ENCODE measurements at regions not wholly inside any gene's neighbourhood (a gene's known extent, or its start where the extent isn't known, plus 50 kb on each side); places are given as distances from the start of the nearest gene placed in this dataset.

DNA sequence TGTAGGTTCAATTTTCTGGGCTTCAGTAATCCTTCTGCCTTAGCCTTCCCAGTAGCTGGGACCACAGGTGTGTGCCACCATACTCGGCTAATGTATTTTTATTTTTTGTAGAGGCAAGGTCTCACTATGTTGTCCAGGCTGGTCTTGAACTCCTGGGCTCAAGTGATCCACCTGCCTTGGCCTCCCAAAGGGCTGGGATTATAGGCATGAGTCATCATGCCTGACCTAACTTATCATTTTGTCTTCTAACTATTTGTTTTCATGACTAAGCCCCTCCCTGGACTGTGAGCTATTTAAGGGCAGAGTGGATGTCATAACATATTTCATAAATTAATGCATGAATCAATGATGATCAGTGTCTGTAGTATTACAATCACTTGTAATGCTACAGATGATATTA, 56.1 kb upstream of the PIAS1 start:
- Histone ChIP-seq H3K9ac (ENCODE audit: insufficient read depth, low read length, poor library complexity, severe bottlenecking) (no peak overlapping the region), H3K27me3 (ENCODE audit: control insufficient read depth in 2 of 2, insufficient read depth in 2 of 2, low read length in 2 of 2) (no peaks in the 10 kb centered on the region), H3K27ac (ENCODE audit: low read depth in 1 of 2, low read length in 2 of 2) (no peak overlapping the region), H3K4me1 (ENCODE audit: control insufficient read depth in 1 of 2, insufficient read depth in 2 of 2, low read length in 2 of 2) (no peaks in the 10 kb centered on the region), H3K9me3 (replicated peaks in 1 of 2; ENCODE audit: control insufficient read depth in 1 of 2, insufficient read depth in 1 of 2, low read length in 2 of 2) (no peaks in the 10 kb centered on the region), H3K79me2 (ENCODE audit: insufficient read depth, low read length) (no peaks in the 10 kb centered on the region), H2AFZ (ENCODE audit: insufficient read depth, low read depth, low read length, poor library complexity, severe bottlenecking) (no peak overlapping the region), H3K36me3 (replicated peaks in 1 of 2; ENCODE audit: control insufficient read depth in 1 of 2, insufficient read depth in 2 of 2, low read length in 2 of 2) (no peaks in the 10 kb centered on the region), H3K4me3 (replicated peaks in 1 of 3; ENCODE audit: low read depth in 2 of 3, low read length in 3 of 3) (no peak overlapping the region), H4K20me1 (ENCODE audit: insufficient read depth, low read length) (no peaks in the 10 kb centered on the region), H3K4me2 (replicated peaks; ENCODE audit: extremely low read depth, low read length, poor library complexity, severe bottlenecking) (no peak overlapping the region)
- DNase-seq: no peak
- peaks cover 0 to 3% (median 0%) of the 10 kb centered on the region in 7 donors for H3K9me3 Mint-ChIP-seq
- H3K4me3 Mint-ChIP-seq: no peak overlapping the region
- H3K27me3 Mint-ChIP-seq (ENCODE audit: low read depth in 3 of 3): peaks cover 0 to 4% (median 2%) of the 10 kb centered on the region in 3 donors
- H3K36me3 Mint-ChIP-seq: no peaks in the 10 kb centered on the region
- peaks cover 2% of the 10 kb centered on the region for H3K4me1 Mint-ChIP-seq
- TF ChIP-seq, protein P1, sequence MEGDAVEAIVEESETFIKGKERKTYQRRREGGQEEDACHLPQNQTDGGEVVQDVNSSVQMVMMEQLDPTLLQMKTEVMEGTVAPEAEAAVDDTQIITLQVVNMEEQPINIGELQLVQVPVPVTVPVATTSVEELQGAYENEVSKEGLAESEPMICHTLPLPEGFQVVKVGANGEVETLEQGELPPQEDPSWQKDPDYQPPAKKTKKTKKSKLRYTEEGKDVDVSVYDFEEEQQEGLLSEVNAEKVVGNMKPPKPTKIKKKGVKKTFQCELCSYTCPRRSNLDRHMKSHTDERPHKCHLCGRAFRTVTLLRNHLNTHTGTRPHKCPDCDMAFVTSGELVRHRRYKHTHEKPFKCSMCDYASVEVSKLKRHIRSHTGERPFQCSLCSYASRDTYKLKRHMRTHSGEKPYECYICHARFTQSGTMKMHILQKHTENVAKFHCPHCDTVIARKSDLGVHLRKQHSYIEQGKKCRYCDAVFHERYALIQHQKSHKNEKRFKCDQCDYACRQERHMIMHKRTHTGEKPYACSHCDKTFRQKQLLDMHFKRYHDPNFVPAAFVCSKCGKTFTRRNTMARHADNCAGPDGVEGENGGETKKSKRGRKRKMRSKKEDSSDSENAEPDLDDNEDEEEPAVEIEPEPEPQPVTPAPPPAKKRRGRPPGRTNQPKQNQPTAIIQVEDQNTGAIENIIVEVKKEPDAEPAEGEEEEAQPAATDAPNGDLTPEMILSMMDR (IDR thresholded peaks at IDR 0.05): no peak
- intact Hi-C loops (cut with micrococcal nuclease): no loop called here
- H3K27ac Mint-ChIP-seq: no peak overlapping the region
- 100% methylated on average over 1 of the region's 1 CpG for WGBS (ENCODE audit: insufficient coverage)

DNA sequence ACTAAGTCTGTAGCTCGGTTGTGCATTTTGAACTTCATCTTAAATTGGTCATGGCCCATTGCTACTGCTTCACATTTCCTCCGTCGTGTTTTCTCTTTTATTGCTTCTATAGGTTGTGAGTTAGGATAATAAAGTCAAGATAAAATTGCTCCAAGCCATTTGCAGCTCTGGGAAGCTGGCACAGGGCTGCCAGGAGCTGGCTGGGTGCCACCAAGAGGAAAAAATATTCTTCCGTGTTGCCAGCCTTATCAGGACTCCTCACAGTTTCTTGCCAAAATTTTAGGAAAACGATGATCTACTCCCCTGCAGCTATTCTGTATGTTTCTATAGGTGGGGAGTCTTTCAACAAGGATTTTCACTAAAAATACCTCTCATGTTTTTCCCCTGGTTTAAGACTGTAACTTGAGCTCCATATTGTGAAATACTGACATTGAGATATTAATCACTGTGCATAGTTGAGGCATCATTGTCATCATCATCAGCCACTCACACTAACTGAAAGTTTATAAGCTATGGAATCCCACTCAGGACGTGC, 55.4 kb upstream of the PIAS1 start:
- H3K9me3 Mint-ChIP-seq: peaks cover 0 to 3% (median 0%) of the 10 kb centered on the region in 7 donors
- TF ChIP-seq, protein P1 (IDR thresholded peaks at IDR 0.05): no peak
- H2AFZ ChIP-seq (ENCODE audit: insufficient read depth, low read depth, low read length, poor library complexity, severe bottlenecking): no peak overlapping the region

More for the DNA sequence above, 55.4 kb upstream of the PIAS1 start:
- no CpG with 5 or more reads among the region's 6 CpGs for WGBS (ENCODE audit: insufficient coverage)
- no peak overlapping the region for H3K4me3 Mint-ChIP-seq
- no peak overlapping the region for H3K9ac ChIP-seq (ENCODE audit: insufficient read depth, low read length, poor library complexity, severe bottlenecking)
- H3K4me1 ChIP-seq (ENCODE audit: control insufficient read depth in 1 of 2, insufficient read depth in 2 of 2, low read length in 2 of 2): peaks cover 0 to 4% of the 10 kb centered on the region in 2 donors
- H3K79me2 ChIP-seq (ENCODE audit: insufficient read depth, low read length): no peaks in the 10 kb centered on the region
- no peaks in the 10 kb centered on the region for H3K9me3 ChIP-seq (replicated peaks in 1 of 2; ENCODE audit: control insufficient read depth in 1 of 2, insufficient read depth in 1 of 2, low read length in 2 of 2)
- no peak overlapping the region for H3K27ac ChIP-seq (ENCODE audit: low read depth in 1 of 2, low read length in 2 of 2)
- H3K27ac Mint-ChIP-seq: no peak overlapping the region
- peaks cover 0 to 4% (median 2%) of the 10 kb centered on the region in 3 donors for H3K27me3 Mint-ChIP-seq (ENCODE audit: low read depth in 3 of 3)
- H3K27me3 ChIP-seq (ENCODE audit: control insufficient read depth in 2 of 2, insufficient read depth in 2 of 2, low read length in 2 of 2): no peaks in the 10 kb centered on the region
- H4K20me1 ChIP-seq (ENCODE audit: insufficient read depth, low read length): no peaks in the 10 kb centered on the region
- H3K4me1 Mint-ChIP-seq: peaks cover 2% of the 10 kb centered on the region
- H3K36me3 Mint-ChIP-seq: no peaks in the 10 kb centered on the region
- no peak overlapping the region for H3K4me3 ChIP-seq (replicated peaks in 1 of 3; ENCODE audit: low read depth in 2 of 3, low read length in 3 of 3)
- intact Hi-C loops (cut with micrococcal nuclease): no loop called here
- H3K4me2 ChIP-seq (replicated peaks; ENCODE audit: extremely low read depth, low read length, poor library complexity, severe bottlenecking): no peak overlapping the region
- DNase-seq: no peak
- no peaks in the 10 kb centered on the region for H3K36me3 ChIP-seq (replicated peaks in 1 of 2; ENCODE audit: control insufficient read depth in 1 of 2, insufficient read depth in 2 of 2, low read length in 2 of 2)
